GM10248 (cell line): ENCODE measurements at regions not wholly inside any gene's neighbourhood (a gene's known extent, or its start where the extent isn't known, plus 50 kb on each side); places are given as distances from the start of the nearest gene placed in this dataset.
"Not testable (repeated sequence)": the region's sequence is repeated elsewhere in the genome, so short reads cannot be mapped to it uniquely, and the experiment has no call there.

ENCODE experiments used
- CTCF ChIA-PET: fragments of 300-600 bp; sonication (Branson Sonifier 250); formaldehyde crosslinking; extraction: SDS; loops from one replicate; lab custom pipeline; 2021; ENCODE audit warnings: antibody characterized with exemption; lab: Yijun Ruan, JAX
- POLR2A ChIA-PET: fragments of 350-650 bp; sonication (Branson Sonifier 250); formaldehyde crosslinking; extraction: SDS; loops from one replicate; lab custom pipeline; 2020; ENCODE audit warnings: antibody characterized with exemption; lab: Yijun Ruan, JAX
- DNase-seq: peaks from one replicate; pipeline ENCODE4 v3.0.0; 2012; ENCODE audit errors: extremely low spot score
- CTCF ChIP-seq: IDR thresholded peaks from 2 replicates; pipeline ENCODE4 v1.5.1; 2012; ENCODE audit warnings: mild to moderate bottlenecking, low read depth; ENCODE audit errors: extremely low read depth, missing control alignments, control extremely low read depth

DNA sequence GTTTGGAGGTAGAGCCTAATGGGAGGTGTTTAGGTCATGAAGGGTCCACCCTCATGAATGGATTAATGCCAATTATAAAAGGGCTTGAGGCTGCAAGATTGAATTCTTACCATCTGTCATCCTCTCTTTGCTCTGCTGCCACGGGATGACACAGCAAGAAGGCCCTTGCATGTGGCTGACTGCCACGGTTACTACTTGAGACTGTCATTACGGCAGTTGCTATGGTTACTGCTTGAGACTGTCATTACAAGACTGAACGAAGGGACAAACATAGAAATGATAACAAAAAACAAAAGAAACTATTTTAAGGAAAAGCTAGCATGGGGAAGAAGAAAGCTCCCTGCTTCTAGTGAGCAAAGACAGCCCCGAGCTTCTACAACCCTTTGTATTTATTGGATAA lies 715.0 kb downstream of the TFAP2A start:
- ChIA-PET CTCF (interaction anchor here (2.6 kb wide), 1 partner anchor 12 kb away, joined by 8 read pairs; no protein-coding TSS in a partner anchor), POLR2A (no interaction called here)
- no peak for DNase-seq
- TF ChIP-seq CTCF: no peak

DNA sequence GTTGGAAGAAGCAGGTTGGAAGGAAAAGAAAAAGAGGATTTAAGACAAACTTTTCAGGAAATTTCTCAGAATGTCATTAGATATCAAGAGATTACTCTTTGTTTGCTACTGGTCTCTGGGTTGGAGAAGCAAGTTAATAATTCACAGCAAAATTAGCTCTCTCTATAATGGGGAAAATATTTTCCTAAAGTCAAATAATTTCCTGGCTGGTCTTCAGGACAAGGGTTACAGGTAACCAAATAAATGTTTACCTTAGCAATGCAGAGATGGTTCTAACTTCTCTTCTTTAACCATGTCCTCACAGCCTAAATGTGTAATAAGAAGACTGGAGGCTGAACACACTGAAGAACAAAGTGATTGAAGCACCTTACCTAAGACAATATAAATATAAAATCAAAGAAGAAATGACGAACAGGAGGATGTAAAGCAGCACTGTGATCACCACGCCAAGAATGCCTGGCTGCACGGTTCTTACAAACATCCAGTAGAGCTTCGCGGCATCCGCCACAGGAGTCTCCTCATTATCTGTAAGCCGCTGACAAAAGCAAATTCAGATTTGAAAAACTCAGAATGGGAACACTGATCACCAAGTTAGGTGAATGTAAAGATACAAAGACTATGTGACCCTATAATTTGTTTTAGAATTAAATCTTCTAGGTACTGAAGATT lies 717.5 kb downstream of the TFAP2A start:
- DNase-seq: no peak
- ChIA-PET CTCF (no interaction called here), POLR2A (no interaction called here)
- TF ChIP-seq CTCF: no peak

DNA sequence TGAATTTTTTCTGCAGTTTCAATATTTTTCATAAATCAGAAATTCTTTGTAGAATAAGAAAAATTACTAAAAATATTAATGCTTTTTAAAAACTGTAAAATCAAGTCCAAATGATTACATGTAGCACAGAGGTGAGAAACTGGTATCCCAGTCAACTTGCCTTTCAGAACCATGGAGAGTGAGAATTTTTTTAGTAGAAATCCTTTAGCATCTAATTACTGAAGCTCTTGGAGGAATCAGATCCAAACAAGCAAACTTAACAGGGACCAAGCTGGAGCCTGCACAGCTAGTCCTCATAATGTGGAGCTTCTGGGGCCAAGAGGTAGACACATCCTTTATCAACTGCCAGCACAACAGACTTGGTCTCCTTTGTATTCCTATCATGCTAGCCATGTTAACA lies 724.5 kb downstream of the TFAP2A start:
- ChIA-PET CTCF (no interaction called here), POLR2A (no interaction called here)

GRCh38 chr6:9680727-9681126 lies 734.1 kb downstream of the TFAP2A start:
- POLR2A ChIA-PET, DNase-seq, CTCF ChIA-PET: not testable (repeated sequence)

More for the DNA sequence above, 724.5 kb downstream of the TFAP2A start:
- no peak for TF ChIP-seq CTCF
- DNase-seq: no peak

DNA sequence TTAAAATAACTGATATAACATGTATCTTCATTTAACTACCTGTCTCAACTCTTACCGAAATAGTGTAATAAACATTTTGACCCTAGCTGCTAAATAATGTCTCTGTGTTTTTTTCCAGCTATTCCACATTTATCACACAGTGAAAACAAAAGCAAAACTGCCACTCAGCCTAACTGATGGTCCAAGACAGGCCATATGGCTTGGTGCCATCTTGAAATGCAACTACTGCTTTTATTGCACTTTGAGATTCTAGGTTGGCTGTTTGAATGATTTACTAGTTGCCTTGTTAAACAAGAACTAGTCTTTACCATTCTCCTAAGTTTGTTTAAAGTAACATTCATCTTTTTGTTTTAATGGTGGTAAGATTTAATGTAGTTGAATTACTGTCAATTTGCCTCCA lies 739.8 kb downstream of the TFAP2A start:
- TF ChIP-seq CTCF: no peak
- DNase-seq: no peak
- ChIA-PET CTCF (no interaction called here), POLR2A (no interaction called here)

- DNase-seq: no peak
- TF ChIP-seq CTCF: no peak
- ChIA-PET CTCF (no interaction called here), POLR2A (no interaction called here)
Observed at GRCh38 chr6:9659848-9660247, 755.0 kb downstream of the TFAP2A start.

DNA sequence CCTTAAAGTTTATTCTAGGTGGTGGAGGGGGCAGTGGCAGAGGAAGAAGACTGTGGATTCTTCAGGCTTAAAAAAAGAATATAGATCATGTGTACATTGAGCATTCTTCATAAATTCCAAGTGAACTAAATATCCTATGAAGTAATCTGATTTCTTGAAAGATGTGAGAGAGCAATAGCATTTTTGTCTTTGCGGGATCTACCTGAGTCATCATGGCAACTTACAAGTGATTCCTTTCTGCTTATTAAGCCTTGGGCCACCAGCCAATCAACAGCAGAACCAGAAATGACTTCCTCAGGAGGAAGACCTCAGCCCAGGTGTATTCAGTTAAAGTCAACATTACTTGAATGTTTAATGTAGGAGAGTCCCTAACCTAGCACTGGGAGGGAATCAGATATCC lies 756.9 kb downstream of the TFAP2A start:
- ChIA-PET POLR2A (no interaction called here), CTCF (interaction anchor here (0.7 kb wide), 1 partner anchor 12 kb away, joined by 3 read pairs; no protein-coding TSS in a partner anchor)
- TF ChIP-seq CTCF: no peak
- DNase-seq: no peak
